Thyroid gland (tissue), 4 donors: ENCODE measurements at regions not wholly inside any gene's neighbourhood (a gene's known extent, or its start where the extent isn't known, plus 50 kb on each side); places are given as distances from the start of the nearest gene placed in this dataset.

ENCODE experiments used
- POLR2A ChIP-seq, 2 donors: fragments of 450-650 bp; IDR thresholded peaks; one replicate each; pipeline ENCODE4 v1.6.1; 2017; ENCODE audit warnings: antibody characterized with exemption in 2 of 2, mild to moderate bottlenecking in 2 of 2, moderate library complexity in 1 of 2
- TF ChIP-seq, protein P1 (sequence below), 6 experiments: fragments of 200-600 bp in 3 of 6; fragments of 450-650 bp in 3 of 6; sonication (generic) in 3 of 6; IDR thresholded peaks; one replicate each; pipeline ENCODE4 v1.5.1; 2016 to 2019; ENCODE audit warnings: antibody characterized with exemption in 6 of 6, mild to moderate bottlenecking in 2 of 6, inconsistent platforms in 1 of 6, moderate library complexity in 1 of 6

DNA sequence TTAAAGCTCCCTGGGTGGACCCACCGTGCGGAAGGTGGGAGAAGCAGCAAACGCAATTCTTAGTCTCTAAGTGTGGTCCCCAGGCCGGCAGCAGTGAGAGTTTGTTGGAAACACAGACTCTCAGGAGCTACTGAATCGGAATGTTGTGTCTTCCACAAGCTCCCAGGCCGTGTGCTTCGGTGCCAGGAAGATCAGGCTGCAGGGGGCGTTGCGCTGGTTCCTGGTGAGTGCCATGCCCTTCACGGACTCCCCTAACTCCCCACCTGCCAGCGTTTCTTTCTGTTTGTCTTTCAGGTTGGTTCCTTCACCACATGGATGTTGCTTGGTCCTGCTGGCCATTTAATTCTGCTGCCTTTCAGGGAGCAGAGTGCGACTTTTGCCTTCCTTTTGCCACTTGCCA lies 91.2 kb upstream of the PITRM1 start:
- TF ChIP-seq, protein P1, sequence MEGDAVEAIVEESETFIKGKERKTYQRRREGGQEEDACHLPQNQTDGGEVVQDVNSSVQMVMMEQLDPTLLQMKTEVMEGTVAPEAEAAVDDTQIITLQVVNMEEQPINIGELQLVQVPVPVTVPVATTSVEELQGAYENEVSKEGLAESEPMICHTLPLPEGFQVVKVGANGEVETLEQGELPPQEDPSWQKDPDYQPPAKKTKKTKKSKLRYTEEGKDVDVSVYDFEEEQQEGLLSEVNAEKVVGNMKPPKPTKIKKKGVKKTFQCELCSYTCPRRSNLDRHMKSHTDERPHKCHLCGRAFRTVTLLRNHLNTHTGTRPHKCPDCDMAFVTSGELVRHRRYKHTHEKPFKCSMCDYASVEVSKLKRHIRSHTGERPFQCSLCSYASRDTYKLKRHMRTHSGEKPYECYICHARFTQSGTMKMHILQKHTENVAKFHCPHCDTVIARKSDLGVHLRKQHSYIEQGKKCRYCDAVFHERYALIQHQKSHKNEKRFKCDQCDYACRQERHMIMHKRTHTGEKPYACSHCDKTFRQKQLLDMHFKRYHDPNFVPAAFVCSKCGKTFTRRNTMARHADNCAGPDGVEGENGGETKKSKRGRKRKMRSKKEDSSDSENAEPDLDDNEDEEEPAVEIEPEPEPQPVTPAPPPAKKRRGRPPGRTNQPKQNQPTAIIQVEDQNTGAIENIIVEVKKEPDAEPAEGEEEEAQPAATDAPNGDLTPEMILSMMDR (IDR thresholded peaks at IDR 0.05): no peak
- TF ChIP-seq POLR2A (IDR thresholded peaks at IDR 0.05): no peak
